Limb (tissue), 2 donors: ENCODE measurements at regions not wholly inside any gene's neighbourhood (a gene's known extent, or its start where the extent isn't known, plus 50 kb on each side); places are given as distances from the start of the nearest gene placed in this dataset.
"Not testable (repeated sequence)": the region's sequence is repeated elsewhere in the genome, so short reads cannot be mapped to it uniquely, and the experiment has no call there.

Experiments used
- DNase-seq, 2 donors: peaks; one replicate each; pipeline ENCODE4 v3.0.0-alpha.2; 2016; ENCODE audit errors: extremely low spot score in 2 of 2

GRCh38 chr13:80921541-80921940, 580.6 kb upstream of the SPRY2 start:
- peak in 1 of 2 donors; percentile 69 for DNase-seq

DNA sequence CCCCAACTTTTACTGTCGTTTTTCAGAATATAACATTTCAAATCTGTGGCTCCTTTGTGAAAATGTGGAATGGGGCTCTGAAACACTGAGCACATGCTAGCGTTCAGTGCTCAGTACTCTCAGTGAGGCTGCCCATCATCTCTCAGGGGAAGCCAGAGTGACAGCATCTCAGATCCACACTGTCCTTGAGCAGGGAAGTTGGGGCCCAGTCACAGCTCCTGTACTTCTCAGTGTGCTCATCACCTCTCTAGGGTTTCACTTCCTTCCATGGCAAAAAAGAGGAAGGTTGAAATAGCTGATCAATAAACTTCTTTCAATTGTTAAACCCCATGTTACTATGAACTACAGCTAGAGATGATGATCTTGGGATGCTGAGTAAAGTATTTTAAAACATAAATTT, 565.9 kb upstream of the SPRY2 start:
- no peak for DNase-seq

- no peak for DNase-seq
Observed at GRCh38 chr13:80904386-80904785, 563.5 kb upstream of the SPRY2 start.

- DNase-seq = no peak
Observed at GRCh38 chr13:80903911-80904310, 563.0 kb upstream of the SPRY2 start.

GRCh38 chr13:80901530-80901929, 560.6 kb upstream of the SPRY2 start:
- DNase-seq = peak in 1 of 2 donors; percentile 66

GRCh38 chr13:80901111-80901510, 560.2 kb upstream of the SPRY2 start:
- peak in 1 of 2 donors; percentile 81 for DNase-seq

- DNase-seq = peak in 1 of 2 donors; percentile 74
Observed at GRCh38 chr13:80900561-80900960, 559.6 kb upstream of the SPRY2 start.

- not testable (repeated sequence) for DNase-seq
Observed at GRCh38 chr13:80897641-80898040, 556.7 kb upstream of the SPRY2 start.

DNA sequence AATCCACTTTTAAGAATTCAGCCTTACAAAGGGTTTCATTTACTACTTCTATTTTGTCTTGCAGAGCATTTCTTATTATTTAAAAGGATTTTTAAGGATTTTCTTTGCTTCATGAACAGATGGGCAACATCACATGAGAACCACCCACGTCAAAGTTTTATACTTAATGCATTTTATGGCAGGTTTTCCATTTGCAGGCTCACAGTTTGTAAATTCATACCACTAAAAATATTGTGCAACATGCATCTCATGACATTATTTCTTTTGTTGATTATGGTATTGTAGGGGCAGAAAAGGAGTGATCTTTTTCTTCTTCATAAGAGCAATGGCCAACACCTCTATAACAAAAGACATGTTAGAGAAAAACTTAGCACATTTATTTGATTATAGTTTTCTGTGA, 554.0 kb upstream of the SPRY2 start:
- no peak for DNase-seq

DNA sequence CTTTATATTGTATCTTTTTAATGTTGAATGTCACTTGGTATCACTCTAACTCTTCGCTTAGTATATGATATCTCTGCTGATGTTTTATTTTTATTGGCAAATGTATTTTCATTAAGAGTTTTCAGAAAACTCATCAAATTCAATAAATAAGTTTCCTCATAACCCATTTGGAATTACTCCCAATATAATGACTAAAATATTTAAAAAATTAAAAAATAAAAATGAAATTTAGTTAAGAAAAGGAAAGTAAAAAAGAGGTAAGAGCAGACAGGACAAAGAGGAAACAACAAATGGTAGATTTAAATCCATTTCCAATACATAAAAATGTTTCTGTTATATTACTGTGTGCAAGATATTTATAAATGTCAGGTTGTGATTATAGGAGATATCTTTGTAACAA, 548.9 kb upstream of the SPRY2 start:
- DNase-seq = no peak

GRCh38 chr13:80888390-80888789, 547.5 kb upstream of the SPRY2 start:
- no peak for DNase-seq

DNA sequence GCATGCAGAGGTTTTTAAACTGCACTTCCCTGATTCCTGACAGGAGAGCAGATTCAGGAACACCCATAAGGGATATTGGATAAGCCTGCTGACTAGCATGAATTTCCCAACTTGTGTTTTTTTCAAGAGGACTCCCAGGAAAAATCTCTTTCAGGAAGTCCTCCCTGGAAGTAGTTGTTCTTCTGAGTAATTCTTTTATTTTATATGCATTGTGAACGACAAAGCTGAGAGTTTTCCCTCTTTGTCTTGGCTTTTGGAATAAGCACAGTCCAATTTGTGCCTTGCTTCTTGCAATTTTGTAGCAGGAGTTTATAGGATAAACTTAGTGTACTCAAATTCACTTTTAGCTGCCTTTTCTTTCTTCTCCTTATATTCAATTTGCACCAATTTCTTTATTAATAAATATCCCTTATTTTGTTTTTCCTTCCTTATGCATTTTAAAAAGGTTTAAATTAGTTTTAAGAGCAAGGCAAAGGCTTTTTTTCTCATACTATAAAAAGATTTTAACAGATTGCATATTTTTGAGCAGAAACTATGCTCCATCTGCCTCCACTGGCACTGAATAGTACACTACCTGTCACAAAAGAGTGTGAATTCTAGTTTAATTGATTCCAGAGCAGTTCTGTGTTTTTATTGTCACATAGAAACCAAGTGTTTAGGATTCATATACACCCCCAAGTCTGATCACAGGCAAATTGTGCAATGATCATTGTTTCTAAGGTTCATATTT, 543.3 kb upstream of the SPRY2 start:
- DNase-seq = no peak

DNA sequence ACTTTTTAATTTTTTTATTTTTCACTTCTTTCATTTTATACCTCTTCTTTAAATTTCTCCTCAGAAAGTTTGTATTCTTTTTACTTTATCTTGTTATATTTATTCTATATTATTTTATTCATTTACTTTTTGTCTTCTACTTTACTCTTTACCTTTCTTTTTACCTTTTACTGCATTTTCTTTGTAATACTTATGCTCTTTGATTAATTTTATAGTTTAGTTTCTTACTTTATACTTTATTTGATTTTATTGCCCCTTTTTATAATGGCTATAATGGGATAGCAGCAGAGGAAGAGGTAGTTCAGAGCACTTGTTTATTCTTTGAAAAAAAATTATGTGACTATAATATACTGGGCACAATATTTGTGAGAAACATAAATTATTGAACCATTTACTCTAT, 542.6 kb upstream of the SPRY2 start:
- no peak for DNase-seq

DNA sequence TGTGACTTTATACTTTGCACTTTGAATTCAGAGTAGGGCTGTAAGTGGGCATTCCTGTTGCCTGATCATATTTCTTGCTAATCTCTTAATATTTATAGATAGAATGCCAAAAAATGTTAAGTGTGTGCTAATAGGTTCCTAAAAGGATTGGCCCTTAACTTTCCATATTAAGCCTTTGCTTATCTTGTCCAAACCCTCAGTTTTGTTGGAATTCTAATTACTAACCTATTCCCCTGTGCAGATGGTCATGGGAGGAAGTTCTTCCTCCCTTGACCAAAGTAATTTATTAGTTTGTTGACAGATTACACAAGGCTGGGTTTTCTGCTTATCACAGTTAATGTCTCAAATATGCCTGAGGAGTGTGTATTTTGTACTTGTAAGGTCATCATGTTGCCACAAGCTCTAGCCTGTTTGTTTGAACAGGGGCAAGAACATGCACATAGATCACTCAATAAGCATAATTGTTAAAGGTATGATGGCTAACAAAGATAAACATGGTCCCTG, 541.1 kb upstream of the SPRY2 start:
- DNase-seq = no peak

GRCh38 chr13:80881495-80881894, 540.6 kb upstream of the SPRY2 start:
- no peak for DNase-seq

DNA sequence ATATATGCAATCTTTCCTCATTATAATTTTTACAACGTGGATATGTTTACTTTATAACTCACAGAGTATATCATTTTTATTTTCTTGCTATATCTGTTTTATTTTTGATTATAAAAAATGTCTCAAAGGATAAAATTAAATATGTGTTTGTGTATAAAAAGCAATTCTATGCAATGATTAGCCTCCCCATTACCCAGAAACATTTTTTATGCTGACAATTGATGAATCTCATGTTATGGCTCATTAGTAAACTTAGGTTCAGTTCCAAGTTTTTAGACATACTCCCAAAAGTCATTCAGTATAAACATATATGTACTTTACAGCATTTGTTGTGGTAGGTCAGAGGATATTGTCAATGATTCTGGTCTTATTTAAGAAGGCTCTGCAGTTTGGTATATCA, 540.1 kb upstream of the SPRY2 start:
- no peak for DNase-seq

GRCh38 chr13:80877944-80878241, 537.0 kb upstream of the SPRY2 start:
- no peak for DNase-seq

GRCh38 chr13:80877209-80877943, 536.5 kb upstream of the SPRY2 start:
- DNase-seq = no peak

DNA sequence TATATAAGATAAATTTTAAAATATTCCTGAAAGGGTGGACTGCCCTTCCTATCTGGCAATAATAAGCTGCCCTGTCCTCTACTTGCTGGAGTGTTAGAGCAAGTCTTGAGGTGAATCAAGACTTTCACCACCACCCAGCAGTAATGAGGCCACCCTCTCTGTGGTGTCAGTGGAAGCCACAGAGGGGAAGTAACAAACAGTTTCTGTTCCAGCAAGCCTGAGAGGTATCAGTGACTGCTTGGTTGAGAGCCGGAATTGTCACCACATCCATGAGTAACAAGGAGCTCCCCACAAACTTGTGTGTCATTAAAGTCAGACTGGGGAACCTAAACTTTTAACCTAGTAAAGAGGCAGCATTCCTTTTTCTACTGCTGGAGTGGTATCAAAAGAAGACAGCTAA, 532.7 kb upstream of the SPRY2 start:
- DNase-seq = no peak

- not testable (repeated sequence) for DNase-seq
Observed at GRCh38 chr13:80871971-80872370, 531.0 kb upstream of the SPRY2 start.

- DNase-seq = no peak
Observed at GRCh38 chr13:80871481-80871880, 530.6 kb upstream of the SPRY2 start.

DNA sequence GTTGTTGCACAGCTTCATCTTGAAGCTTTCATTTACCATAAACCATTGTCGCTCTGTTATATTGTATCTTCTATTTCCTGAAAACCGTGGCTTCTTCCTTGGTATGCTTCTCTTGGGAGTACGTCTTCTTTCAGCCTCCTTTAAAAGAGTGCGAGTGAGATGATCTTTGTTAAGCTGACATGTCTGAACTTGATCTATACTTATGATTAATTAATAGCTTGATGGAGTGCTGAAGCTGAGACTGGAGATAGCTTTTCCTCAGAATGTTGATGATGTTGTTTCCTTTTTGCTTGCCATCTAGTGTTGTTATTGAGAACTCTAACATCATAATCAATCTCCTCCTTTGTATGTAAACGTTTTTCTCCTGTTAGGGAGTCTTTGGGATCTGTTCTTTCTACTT, 529.3 kb upstream of the SPRY2 start:
- DNase-seq = no peak

- DNase-seq = no peak
Observed at GRCh38 chr13:80866921-80867320, 526.0 kb upstream of the SPRY2 start.
